ENCODE measurements at regions not wholly inside any gene's neighbourhood (a gene's known extent, or its start where the extent isn't known, plus 50 kb on each side); places are given as distances from the start of the nearest gene placed in this dataset.

DNA sequence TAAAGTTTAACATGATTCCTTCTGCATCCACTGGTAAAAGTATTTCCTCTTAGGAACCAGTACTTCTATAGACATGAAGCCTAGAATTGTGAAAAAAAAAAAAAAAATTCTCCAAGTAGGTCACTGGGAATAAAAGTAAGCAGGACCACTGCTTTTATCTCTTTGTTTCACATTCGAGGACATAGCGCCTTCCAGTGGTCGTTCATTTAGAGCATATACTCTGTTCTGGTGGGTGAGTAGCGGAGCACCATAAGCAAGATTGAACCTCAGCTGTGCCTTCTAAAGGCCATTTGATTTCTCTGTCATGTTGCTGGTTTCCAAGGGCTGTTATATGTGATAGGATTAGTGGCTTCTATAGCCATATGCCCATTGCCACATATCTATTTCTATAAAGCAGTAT lies 393.1 kb downstream of the TMEM232 start:
- no peak for ATAC-seq (ENCODE audit: low read depth)
- H3K27ac ChIP-seq (ENCODE audit: insufficient read depth, low read length) = no peak overlapping the region
- no peak overlapping the region for H2BK15ac ChIP-seq (ENCODE audit: low read depth, low read length)
- H3K23ac ChIP-seq (ENCODE audit: low read depth, low read length) = no peak overlapping the region
- H2AFZ ChIP-seq (replicated peaks; ENCODE audit: low read length, poor library complexity) = no peak overlapping the region
- in situ Hi-C loops (cut with MboI; ENCODE audit: low sequenced_read_pairs) (no loop called here), dilution Hi-C loops (cut with HindIII; ENCODE audit: low sequenced_read_pairs, unreplicated experiment) (no loop called here), intact Hi-C loops (cut with micrococcal nuclease) (no loop called here)
- ChIA-PET POLR2A (ENCODE audit: unreplicated experiment) (no interaction called here), CTCF (interaction anchor here (0.7 kb wide), 1 partner anchor 40 kb away, joined by 4 read pairs; no protein-coding TSS in a partner anchor)
- no peaks in the 10 kb centered on the region for H3K4me1 ChIP-seq (ENCODE audit: control insufficient read depth, insufficient read depth, low read length)
- TF ChIP-seq FOS (IDR thresholded peaks at IDR 0.05; ENCODE audit: low read depth, low read length) = no peak
- no peak for TF ChIP-seq NFE2L2 (IDR thresholded peaks at IDR 0.05; ENCODE audit: low read depth, low read length)
- TF ChIP-seq MAZ (IDR thresholded peaks at IDR 0.05; ENCODE audit: borderline replicate concordance, low read depth, low read length) = no peak
- TF ChIP-seq SMC3 (IDR thresholded peaks at IDR 0.05; ENCODE audit: low read depth, low read length) = no peak
- no peak for TF ChIP-seq USF2 (IDR thresholded peaks at IDR 0.05; ENCODE audit: low read depth, low read length)
- TF ChIP-seq RAD21 (IDR thresholded peaks at IDR 0.05; ENCODE audit: low read length) = no peak
- TF ChIP-seq MXI1 (IDR thresholded peaks at IDR 0.05; ENCODE audit: borderline replicate concordance, low read depth, low read length) = no peak
- no peak for TF ChIP-seq CEBPB (IDR thresholded peaks at IDR 0.05; ENCODE audit: low read depth, low read length)
- no peak for TF ChIP-seq RFX5 (IDR thresholded peaks at IDR 0.05; ENCODE audit: low read depth, low read length)
- TF ChIP-seq BHLHE40 (IDR thresholded peaks at IDR 0.05; ENCODE audit: low read depth, low read length) = no peak
- TF ChIP-seq, protein P1, sequence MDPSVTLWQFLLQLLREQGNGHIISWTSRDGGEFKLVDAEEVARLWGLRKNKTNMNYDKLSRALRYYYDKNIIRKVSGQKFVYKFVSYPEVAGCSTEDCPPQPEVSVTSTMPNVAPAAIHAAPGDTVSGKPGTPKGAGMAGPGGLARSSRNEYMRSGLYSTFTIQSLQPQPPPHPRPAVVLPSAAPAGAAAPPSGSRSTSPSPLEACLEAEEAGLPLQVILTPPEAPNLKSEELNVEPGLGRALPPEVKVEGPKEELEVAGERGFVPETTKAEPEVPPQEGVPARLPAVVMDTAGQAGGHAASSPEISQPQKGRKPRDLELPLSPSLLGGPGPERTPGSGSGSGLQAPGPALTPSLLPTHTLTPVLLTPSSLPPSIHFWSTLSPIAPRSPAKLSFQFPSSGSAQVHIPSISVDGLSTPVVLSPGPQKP (IDR thresholded peaks at IDR 0.05; ENCODE audit: borderline replicate concordance, low read depth, low read length) = no peak
- no peak for TF ChIP-seq CHD1 (IDR thresholded peaks at IDR 0.05; ENCODE audit: low read depth, low read length)
- no peak for TF ChIP-seq POLR2A (IDR thresholded peaks at IDR 0.05; ENCODE audit: low read depth, low read length)
- H4K8ac ChIP-seq (ENCODE audit: low read depth in 2 of 2, low read length in 2 of 2) = no peak overlapping the region
- no peak overlapping the region for H2BK20ac ChIP-seq (ENCODE audit: low read depth, low read length)
- no peak overlapping the region for H3K56ac ChIP-seq (ENCODE audit: extremely low read depth, insufficient read depth, low read length)
- H3K9me3 ChIP-seq (ENCODE audit: control insufficient read depth, insufficient read depth, low read length) = no peaks in the 10 kb centered on the region
- H3K79me1 ChIP-seq (ENCODE audit: low read depth in 1 of 2, low read length in 2 of 2) = no peaks in the 10 kb centered on the region
- no peak overlapping the region for H2AK5ac ChIP-seq (ENCODE audit: low read depth, low read length)
- peak; percentile 3 for DNase-seq
- no peak overlapping the region for H2AK9ac ChIP-seq (replicated peaks; ENCODE audit: low read depth, low read length, poor library complexity)
- no peak overlapping the region for H2BK120ac ChIP-seq (ENCODE audit: low read depth, low read length)
- 20% methylated on average over 2 of the region's 4 CpGs; no CpG with 5 or more reads in 1 of the 2 experiments for WGBS, 2 experiments (ENCODE audit: extremely low coverage in 2 of 2, insufficient read length in 1 of 2)
- no peaks in the 10 kb centered on the region for H3K36me3 ChIP-seq (ENCODE audit: control insufficient read depth, insufficient read depth, low read length)
- H3K4me2 ChIP-seq (ENCODE audit: low read depth, low read length) = no peak overlapping the region
- no TSS peak for BruUV-seq (replicated peaks)
- H3K14ac ChIP-seq (replicated peaks; ENCODE audit: low read depth, low read length) = no peak overlapping the region
- no peak overlapping the region for H2BK5ac ChIP-seq (ENCODE audit: low read depth, low read length, poor library complexity, severe bottlenecking)
- no peaks in the 10 kb centered on the region for H3K9me1 ChIP-seq (ENCODE audit: insufficient read depth, low read length)
- H3K18ac ChIP-seq (ENCODE audit: low read depth, low read length) = no peak overlapping the region
- H3K27me3 ChIP-seq (ENCODE audit: control insufficient read depth, insufficient read depth, low read length) = no peaks in the 10 kb centered on the region
- no peak overlapping the region for H3K9ac ChIP-seq (ENCODE audit: low read depth, low read length)
- H3K4ac ChIP-seq (ENCODE audit: low read depth, low read length) = no peak overlapping the region
- H4K91ac ChIP-seq (ENCODE audit: insufficient read depth, low read depth, low read length) = no peak overlapping the region
- H4K20me1 ChIP-seq (ENCODE audit: insufficient read depth, low read length) = no peaks in the 10 kb centered on the region
- no peak overlapping the region for H3K4me3 ChIP-seq (ENCODE audit: insufficient read depth, low read depth, low read length)
- no peak overlapping the region for H4K5ac ChIP-seq (ENCODE audit: low read depth, low read length)

Measured in IMR-90 (cell line).